OCI-LY3 (cell line): ENCODE measurements at regions not wholly inside any gene's neighbourhood (a gene's known extent, or its start where the extent isn't known, plus 50 kb on each side); places are given as distances from the start of the nearest gene placed in this dataset.

Experiments
- H2AFZ ChIP-seq: fragments of 200-600, 300-600 bp; shearing (Covaris generic); 2 replicates; pipeline ENCODE4 v1.6.0; 2014; ENCODE audit warnings: antibody characterized with exemption, low read depth, low read length
- H3K27ac ChIP-seq: fragments of 200-600, 300-600 bp; sonication (generic); 2 replicates; pipeline ENCODE4 v1.5.1; 2014; ENCODE audit warnings: mild to moderate bottlenecking, low read length, moderate library complexity, mixed read lengths
- H3K27me3 ChIP-seq: fragments of 200-600, 300-600 bp; sonication (generic); 2 replicates; pipeline ENCODE4 v1.6.1; 2014; ENCODE audit warnings: low read depth, low read length, mixed read lengths
- H3K36me3 ChIP-seq: fragments of 200-600, 300-600 bp; sonication (generic); replicated peaks from 2 replicates; pipeline ENCODE3; 2014; ENCODE audit warnings: low read depth, low read length, mixed read lengths
- H3K4me1 ChIP-seq: fragments of 300-600, 200-600 bp; sonication (generic); 2 replicates; pipeline ENCODE4 v1.6.1; 2014; ENCODE audit warnings: low read length, mixed read lengths
- H3K4me2 ChIP-seq: fragments of 200-600, 300-600 bp; sonication (generic); 2 replicates; pipeline ENCODE4 v1.6.1; 2014; ENCODE audit warnings: low read length, mixed read lengths
- H3K4me3 ChIP-seq: fragments of 300-600, 200-600 bp; sonication (generic); 2 replicates; pipeline ENCODE4 v1.5.1; 2014; ENCODE audit warnings: antibody characterized with exemption, mild to moderate bottlenecking, low read length, moderate library complexity
- H3K79me2 ChIP-seq: fragments of 300-600, 200-600 bp; shearing (Covaris generic); 2 replicates; pipeline ENCODE4 v1.6.1; 2014; ENCODE audit warnings: mild to moderate bottlenecking, low read length, mixed read lengths
- H3K9ac ChIP-seq: fragments of 300-600, 200-600 bp; shearing (Covaris generic); 2 replicates; pipeline ENCODE4 v1.6.0; 2014; ENCODE audit warnings: mild to moderate bottlenecking, low read length, moderate library complexity
- H3K9me3 ChIP-seq: fragments of 200-600, 300-600 bp; shearing (Covaris generic); 2 replicates; pipeline ENCODE4 v1.6.1; 2014; ENCODE audit warnings: low read length, mixed read lengths; ENCODE audit not compliant: insufficient read depth
- H4K20me1 ChIP-seq: fragments of 200-600, 300-600 bp; sonication (generic); 2 replicates; pipeline ENCODE4 v1.6.1; 2016; ENCODE audit warnings: low read length, mixed read lengths; ENCODE audit not compliant: insufficient read depth
- CTCF ChIP-seq: fragments of 200-600, 300-600 bp; sonication (generic); IDR thresholded peaks from 2 replicates; pipeline ENCODE4 v1.5.1; 2014; ENCODE audit warnings: antibody characterized with exemption, low read length, low read depth
- EZH2phosphoT487 ChIP-seq: fragments of 200-600 bp; shearing (Covaris generic); IDR thresholded peaks from 2 replicates; pipeline ENCODE4 v1.6.1; 2018; ENCODE audit warnings: antibody characterized with exemption, mixed run types, low read depth

- Histone ChIP-seq H3K4me3 (no peak overlapping the region), H3K4me2 (no peak overlapping the region), H3K79me2 (no peaks in the 10 kb centered on the region), H3K36me3 (no peaks in the 10 kb centered on the region), H3K4me1 (no peaks in the 10 kb centered on the region), H3K9ac (no peak overlapping the region), H4K20me1 (no peaks in the 10 kb centered on the region), H3K9me3 (no peaks in the 10 kb centered on the region), H3K27ac (no peak overlapping the region), H2AFZ (no peak overlapping the region), H3K27me3 (no peaks in the 10 kb centered on the region)
- TF ChIP-seq CTCF = no peak
- no peak for TF ChIP-seq EZH2phosphoT487
These were observed 60.5 kb upstream of the CD180 start for GRCh38 chr5:67257077-67257476.

- no peaks in the 10 kb centered on the region for H3K79me2 ChIP-seq
- no peaks in the 10 kb centered on the region for H3K36me3 ChIP-seq
- no peaks in the 10 kb centered on the region for H3K4me1 ChIP-seq
- H2AFZ ChIP-seq = no peak overlapping the region
- no peaks in the 10 kb centered on the region for H3K9me3 ChIP-seq
- no peak overlapping the region for H3K4me2 ChIP-seq
- H3K27ac ChIP-seq = no peak overlapping the region
- H3K9ac ChIP-seq = no peak overlapping the region
- H3K27me3 ChIP-seq = no peaks in the 10 kb centered on the region
- no peaks in the 10 kb centered on the region for H4K20me1 ChIP-seq
- no peak for TF ChIP-seq EZH2phosphoT487
- TF ChIP-seq CTCF = no peak
- H3K4me3 ChIP-seq = no peak overlapping the region
These were observed 59.3 kb upstream of the CD180 start for GRCh38 chr5:67255881-67256280.

GRCh38 chr5:67253911-67254310 is 57.3 kb upstream of the CD180 start:
- H3K9me3 ChIP-seq = no peaks in the 10 kb centered on the region
- H3K4me1 ChIP-seq = no peaks in the 10 kb centered on the region
- H3K27ac ChIP-seq = no peak overlapping the region
- no peak overlapping the region for H3K4me3 ChIP-seq
- H3K79me2 ChIP-seq = no peaks in the 10 kb centered on the region
- no peaks in the 10 kb centered on the region for H3K36me3 ChIP-seq
- TF ChIP-seq CTCF (no peak), EZH2phosphoT487 (no peak)
- H3K27me3 ChIP-seq = no peaks in the 10 kb centered on the region
- H3K9ac ChIP-seq = no peak overlapping the region
- H2AFZ ChIP-seq = no peak overlapping the region
- H3K4me2 ChIP-seq = no peak overlapping the region
- H4K20me1 ChIP-seq = no peaks in the 10 kb centered on the region

GRCh38 chr5:67249590-67249895 is 52.9 kb upstream of the CD180 start:
- Histone ChIP-seq H4K20me1 (no peaks in the 10 kb centered on the region), H2AFZ (no peak overlapping the region), H3K27ac (no peak overlapping the region), H3K4me1 (no peaks in the 10 kb centered on the region), H3K4me3 (no peak overlapping the region), H3K9ac (no peak overlapping the region), H3K36me3 (no peaks in the 10 kb centered on the region), H3K27me3 (no peaks in the 10 kb centered on the region), H3K9me3 (no peaks in the 10 kb centered on the region), H3K79me2 (no peaks in the 10 kb centered on the region), H3K4me2 (no peak overlapping the region)
- TF ChIP-seq CTCF (no peak), EZH2phosphoT487 (no peak)
